GM18508 (cell line): ENCODE measurements at regions not wholly inside any gene's neighbourhood (a gene's known extent, or its start where the extent isn't known, plus 50 kb on each side); places are given as distances from the start of the nearest gene placed in this dataset.
"Not testable (repeated sequence)": the region's sequence is repeated elsewhere in the genome, so short reads cannot be mapped to it uniquely, and the experiment has no call there.

Source experiments
- ATAC-seq: cut with Tn5 transposase; IDR thresholded peaks from one replicate; pipeline ENCODE4 v1.9.1; 2021; ENCODE audit warnings: moderate number of reproducible peaks; ENCODE audit not compliant: insufficient read depth, unreplicated experiment

- no peak for ATAC-seq
Measured at GRCh38 chr1:184823080-184823479, 68.4 kb upstream of the EDEM3 start.

- no peak for ATAC-seq
Measured at GRCh38 chr1:184822267-184822666, 67.6 kb upstream of the EDEM3 start.

GRCh38 chr1:184821658-184822057 lies 67.0 kb upstream of the EDEM3 start:
- no peak for ATAC-seq

GRCh38 chr1:184820956-184821355 lies 66.3 kb upstream of the EDEM3 start:
- no peak for ATAC-seq

- no peak for ATAC-seq
Measured at GRCh38 chr1:184820218-184820750, 65.6 kb upstream of the EDEM3 start.

GRCh38 chr1:184818646-184819045 lies 64.0 kb upstream of the EDEM3 start:
- no peak for ATAC-seq

GRCh38 chr1:184817003-184817402 lies 62.3 kb upstream of the EDEM3 start:
- not testable (repeated sequence) for ATAC-seq

GRCh38 chr1:184813528-184814089 lies 59.0 kb upstream of the EDEM3 start:
- no peak for ATAC-seq

GRCh38 chr1:184811439-184812111 lies 56.9 kb upstream of the EDEM3 start:
- ATAC-seq, result no peak

- ATAC-seq, result no peak
Measured at GRCh38 chr1:184810735-184811343, 56.2 kb upstream of the EDEM3 start.

- ATAC-seq, result no peak
Measured at GRCh38 chr1:184806296-184806721, 51.7 kb upstream of the EDEM3 start.

GRCh38 chr1:184805667-184806295 lies 51.1 kb upstream of the EDEM3 start:
- peak; percentile 71 for ATAC-seq
